ENCODE measurements at regions not wholly inside any gene's neighbourhood (a gene's known extent, or its start where the extent isn't known, plus 50 kb on each side); places are given as distances from the start of the nearest gene placed in this dataset.
"Not testable (repeated sequence)": the region's sequence is repeated elsewhere in the genome, so short reads cannot be mapped to it uniquely, and the experiment has no call there.

- TF ChIP-seq CTCF (conservative IDR thresholded peaks at IDR 0.05; ENCODE audit: low read depth, low read length); EZH2 (IDR thresholded peaks at IDR 0.05; ENCODE audit: low read length, unreplicated experiment): not testable (repeated sequence)
Measured at GRCh38 chr15:85283815-85284214, 96.6 kb upstream of the AKAP13 start.

All from PC-3 (cell line).